Spleen (tissue), 7 donors: ENCODE measurements at regions not wholly inside any gene's neighbourhood (a gene's known extent, or its start where the extent isn't known, plus 50 kb on each side); places are given as distances from the start of the nearest gene placed in this dataset.

Source experiments
- POLR2AphosphoS5 ChIP-seq, 3 donors: sonication (generic); formaldehyde crosslinking; IDR thresholded peaks; one replicate each; pipeline ENCODE4 v1.5.1; 2017; ENCODE audit warnings: antibody characterized with exemption in 3 of 3
- TF ChIP-seq, protein P1 (sequence below), 11 experiments: fragments of 200-600 bp in 7 of 11; fragments of 450-650 bp in 4 of 11; sonication (generic) in 4 of 11; IDR thresholded peaks in 8 of 11; conservative IDR thresholded peaks in 3 of 11; 1 replicate in 7 of 11; 2 replicates in 4 of 11; pipeline versions ENCODE4 v1.4.0 to v1.8.0; 2016 to 2021; ENCODE audit warnings: antibody characterized with exemption in 11 of 11, inconsistent platforms in 4 of 11, mild to moderate bottlenecking in 1 of 11
- donor health status: DM: no; HTN: no; CAD: no; lungs with moderate emphysema.
- donor health status: DM: no; HTN: no; CAD: no.
- donor health status: DM: no; HTN: no; CAD: no.

DNA sequence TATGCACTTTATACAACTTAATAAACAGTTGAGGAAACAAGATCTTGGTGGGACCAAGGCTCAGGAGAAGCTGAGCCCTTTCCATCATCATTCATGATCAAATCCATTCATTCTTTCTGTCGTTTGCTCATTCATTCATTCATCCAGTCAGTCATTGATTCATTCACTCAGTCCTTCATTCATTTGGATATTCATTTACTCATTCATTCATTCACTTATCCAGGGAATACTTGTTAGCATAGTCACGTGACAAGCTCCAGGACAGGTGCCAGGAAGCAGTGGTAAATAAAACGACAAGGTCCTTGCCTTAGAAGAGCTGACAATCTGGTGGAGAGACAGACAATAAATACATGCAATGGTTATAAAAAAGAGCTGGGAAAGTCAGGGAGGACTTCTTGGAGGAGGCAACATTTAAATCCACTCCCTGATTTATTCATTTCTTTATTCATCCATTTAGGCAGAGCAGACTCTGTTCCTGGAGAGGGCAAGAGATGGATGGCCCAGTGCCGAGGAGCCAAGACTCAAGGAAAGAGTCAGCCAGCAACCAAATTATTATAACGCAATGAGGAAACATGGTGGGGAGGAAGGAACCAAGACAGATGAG lies 74.1 kb upstream of the CASZ1 start:
- TF ChIP-seq, protein P1, sequence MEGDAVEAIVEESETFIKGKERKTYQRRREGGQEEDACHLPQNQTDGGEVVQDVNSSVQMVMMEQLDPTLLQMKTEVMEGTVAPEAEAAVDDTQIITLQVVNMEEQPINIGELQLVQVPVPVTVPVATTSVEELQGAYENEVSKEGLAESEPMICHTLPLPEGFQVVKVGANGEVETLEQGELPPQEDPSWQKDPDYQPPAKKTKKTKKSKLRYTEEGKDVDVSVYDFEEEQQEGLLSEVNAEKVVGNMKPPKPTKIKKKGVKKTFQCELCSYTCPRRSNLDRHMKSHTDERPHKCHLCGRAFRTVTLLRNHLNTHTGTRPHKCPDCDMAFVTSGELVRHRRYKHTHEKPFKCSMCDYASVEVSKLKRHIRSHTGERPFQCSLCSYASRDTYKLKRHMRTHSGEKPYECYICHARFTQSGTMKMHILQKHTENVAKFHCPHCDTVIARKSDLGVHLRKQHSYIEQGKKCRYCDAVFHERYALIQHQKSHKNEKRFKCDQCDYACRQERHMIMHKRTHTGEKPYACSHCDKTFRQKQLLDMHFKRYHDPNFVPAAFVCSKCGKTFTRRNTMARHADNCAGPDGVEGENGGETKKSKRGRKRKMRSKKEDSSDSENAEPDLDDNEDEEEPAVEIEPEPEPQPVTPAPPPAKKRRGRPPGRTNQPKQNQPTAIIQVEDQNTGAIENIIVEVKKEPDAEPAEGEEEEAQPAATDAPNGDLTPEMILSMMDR (IDR thresholded peaks at IDR 0.05 in 8 of 11, conservative IDR thresholded peaks at IDR 0.05 in 3 of 11): no peak
- no peak for TF ChIP-seq POLR2AphosphoS5 (IDR thresholded peaks at IDR 0.05)
